Astrocyte of the cerebellum (primary cell): ENCODE measurements at regions not wholly inside any gene's neighbourhood (a gene's known extent, or its start where the extent isn't known, plus 50 kb on each side); places are given as distances from the start of the nearest gene placed in this dataset.

Experiments
- DNase-seq: peaks from one replicate; pipeline ENCODE4 v3.0.0-alpha.2; 2011; ENCODE audit warnings: low read depth
- H3K4me3 ChIP-seq: 2 replicates; pipeline ENCODE4 v1.5.1; 2011; ENCODE audit warnings: mild to moderate bottlenecking, low read depth, low read length, moderate library complexity
- CTCF ChIP-seq: IDR thresholded peaks from 2 replicates; pipeline ENCODE4 v1.5.1; 2012; ENCODE audit warnings: low read length, low read depth, moderate library complexity, mild to moderate bottlenecking; ENCODE audit errors: missing control alignments
- in situ Hi-C: cut with HindIII; loops from 2 replicates; pipeline ENCODE4 v1.10.0; 2017; ENCODE audit warnings: low sequenced_read_pairs

GRCh38 chr3:80771085-80771484 is 990.4 kb downstream of the GBE1 start:
- no peak overlapping the region for H3K4me3 ChIP-seq
- TF ChIP-seq CTCF: no peak
- in situ Hi-C loops: no loop called here
- no peak for DNase-seq

DNA sequence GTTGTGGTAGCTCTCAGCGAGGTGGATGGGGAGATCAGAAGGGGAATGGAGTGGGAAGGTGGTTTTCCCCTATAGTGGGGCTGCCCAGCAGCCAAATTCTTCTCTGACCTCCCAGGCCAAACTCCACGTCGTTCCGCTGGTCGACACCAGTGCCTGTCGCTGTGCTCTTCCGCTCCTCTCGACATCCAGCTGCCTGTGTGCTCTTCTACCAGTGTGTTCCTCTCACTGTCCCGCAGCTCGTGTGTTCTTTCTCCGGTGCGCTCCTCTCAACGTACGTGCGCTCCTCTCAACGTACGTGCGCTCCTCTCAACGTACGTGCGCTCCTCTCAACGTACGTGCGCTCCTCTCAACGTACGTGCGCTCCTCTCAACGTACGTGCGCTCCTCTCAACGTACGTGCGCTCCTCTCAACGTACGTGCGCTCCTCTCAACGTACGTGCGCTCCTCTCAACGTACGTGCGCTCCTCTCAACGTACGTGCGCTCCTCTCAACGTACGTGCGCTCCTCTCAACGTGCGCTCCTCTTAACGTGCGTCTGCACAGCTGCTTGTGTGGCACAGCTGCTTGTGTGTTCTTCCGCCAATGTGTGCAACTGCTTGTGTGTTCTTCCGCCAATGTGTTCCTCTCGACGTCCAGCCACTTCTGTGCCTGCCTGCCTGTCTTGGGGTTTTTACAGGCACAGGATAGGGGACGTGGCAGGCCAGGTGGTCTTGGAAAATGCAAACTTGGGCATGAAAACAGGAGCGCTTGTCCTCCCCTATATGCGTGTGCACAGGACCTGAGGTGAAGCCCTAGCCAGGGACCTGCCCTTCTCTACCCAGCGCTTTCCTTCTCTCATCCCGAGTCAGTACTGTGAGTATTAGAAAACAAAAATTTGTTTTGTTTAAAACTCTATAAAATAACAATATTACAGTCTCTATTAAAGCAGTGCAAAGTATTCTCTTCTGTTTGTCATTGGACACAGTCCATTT is 991.1 kb downstream of the GBE1 start:
- DNase-seq: no peak
- no peak for TF ChIP-seq CTCF
- in situ Hi-C loops: no loop called here
- H3K4me3 ChIP-seq: no peak overlapping the region

DNA sequence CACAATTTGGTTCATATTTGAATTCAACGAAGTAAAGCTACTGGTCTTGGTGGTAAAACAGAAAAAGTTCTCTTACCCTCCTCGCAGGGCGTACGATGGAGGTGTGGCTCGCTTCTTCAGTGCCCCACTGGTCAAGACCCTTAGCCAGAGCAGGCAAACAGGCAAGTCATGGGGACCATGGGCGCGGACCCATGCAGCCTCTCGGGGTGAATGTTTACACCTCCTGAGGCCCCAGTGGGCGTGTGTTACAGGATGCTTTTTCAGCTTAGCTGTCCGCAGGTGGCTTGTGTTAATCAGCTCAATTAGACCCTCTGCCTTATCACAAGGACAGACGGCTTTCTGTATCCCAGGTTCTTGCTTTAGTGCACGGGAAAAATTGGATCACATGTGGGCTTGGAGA is 991.8 kb downstream of the GBE1 start:
- no peak for TF ChIP-seq CTCF
- no peak for DNase-seq
- H3K4me3 ChIP-seq: no peak overlapping the region
- in situ Hi-C loops: no loop called here

DNA sequence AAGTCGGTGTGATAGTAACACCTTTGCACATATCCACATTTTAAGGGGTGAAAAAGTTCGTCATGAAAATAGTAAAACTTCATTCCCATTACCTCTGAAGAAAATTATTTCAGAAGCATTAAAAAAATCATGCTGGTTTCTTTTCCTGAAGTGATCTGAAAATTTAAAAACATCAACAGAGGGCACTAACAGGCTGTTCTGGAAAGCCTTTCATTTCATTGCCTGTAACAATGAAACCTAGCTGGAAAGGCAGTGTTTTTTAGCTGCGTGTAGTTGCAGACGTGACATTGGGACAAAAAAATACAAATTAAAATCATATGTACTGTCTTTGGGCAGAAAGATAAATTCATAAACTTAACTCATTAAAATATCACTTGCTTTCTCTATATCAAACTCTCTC is 993.8 kb downstream of the GBE1 start:
- no peak overlapping the region for H3K4me3 ChIP-seq
- DNase-seq: no peak
- no peak for TF ChIP-seq CTCF
- in situ Hi-C loops: no loop called here

- no peak for TF ChIP-seq CTCF
- DNase-seq: no peak
- H3K4me3 ChIP-seq: no peak overlapping the region
- in situ Hi-C loops: no loop called here
Measured at GRCh38 chr3:80754969-80755368, 987.2 kb upstream of the ROBO1 start.

DNA sequence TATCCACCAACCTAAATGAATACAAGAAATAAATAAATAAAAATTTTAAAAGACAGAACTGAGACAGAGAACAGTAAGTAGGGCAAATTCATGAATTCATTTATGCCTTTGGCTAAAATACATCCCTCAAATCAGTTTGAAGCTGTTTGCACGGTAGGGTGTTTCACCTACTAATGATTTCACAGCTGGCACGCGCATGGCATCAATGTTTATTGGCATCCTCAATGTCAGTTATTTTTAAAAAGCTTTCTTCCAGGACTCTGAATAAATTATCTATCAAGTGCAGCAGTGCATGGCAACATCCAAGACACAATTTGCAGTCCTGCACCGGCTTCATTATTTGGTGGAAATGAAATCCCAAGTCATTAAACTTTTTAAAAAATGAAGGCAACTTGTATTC is 985.2 kb upstream of the ROBO1 start:
- in situ Hi-C loops: no loop called here
- H3K4me3 ChIP-seq: no peak overlapping the region
- TF ChIP-seq CTCF: no peak
- no peak for DNase-seq
